ENCODE measurements at regions not wholly inside any gene's neighbourhood (a gene's known extent, or its start where the extent isn't known, plus 50 kb on each side); places are given as distances from the start of the nearest gene placed in this dataset.

- H3K9me1 ChIP-seq (ENCODE audit: control insufficient read depth, extremely low read depth, insufficient read depth, low read length), result no peaks in the 10 kb centered on the region
- DNase-seq (ENCODE audit: low read depth, low spot score), result no peak
- no peaks in the 10 kb centered on the region for H3K36me3 ChIP-seq (ENCODE audit: control insufficient read depth in 2 of 2, extremely low read depth in 1 of 2, insufficient read depth in 2 of 2, low read length in 2 of 2)
- H3K79me2 ChIP-seq (ENCODE audit: control insufficient read depth, insufficient read depth, low read length), result no peaks in the 10 kb centered on the region
- H3K4me3 ChIP-seq (ENCODE audit: control insufficient read depth in 2 of 3, extremely low read depth in 1 of 3, insufficient read depth in 2 of 3, low read depth in 1 of 3, low read length in 3 of 3), result no peak overlapping the region
- TF ChIP-seq CTCF (optimal IDR thresholded peaks at IDR 0.05 in 1 of 3, IDR thresholded peaks at IDR 0.05 in 1 of 3, conservative IDR thresholded peaks at IDR 0.05 in 1 of 3; ENCODE audit: extremely low read depth in 1 of 3, insufficient read depth in 2 of 3, low read length in 3 of 3), result no peak
- TF ChIP-seq EZH2 (IDR thresholded peaks at IDR 0.05; ENCODE audit: low read length), result no peak
- no peaks in the 10 kb centered on the region for H4K20me1 ChIP-seq (ENCODE audit: control insufficient read depth, extremely low read depth, insufficient read depth, low read length)
- FAIRE-seq, result no peak
- H3K27me3 ChIP-seq (ENCODE audit: control insufficient read depth, extremely low read depth, insufficient read depth, low read length), result no peaks in the 10 kb centered on the region
- dilution Hi-C loops (cut with MboI; ENCODE audit: extremely low pct_ligation_motif_present, low sequenced_read_pairs), result no loop called here
- H3K9me3 ChIP-seq (ENCODE audit: control insufficient read depth, low read depth, low read length), result no peaks in the 10 kb centered on the region
- H3K9ac ChIP-seq (ENCODE audit: control insufficient read depth, extremely low read depth, insufficient read depth, low read length), result no peak overlapping the region
- H3K27ac ChIP-seq (ENCODE audit: control insufficient read depth, insufficient read depth, low read length), result no peak overlapping the region
- no peak overlapping the region for H2AFZ ChIP-seq (ENCODE audit: control insufficient read depth, low read length)
- no peak overlapping the region for H3K4me2 ChIP-seq (ENCODE audit: control insufficient read depth, extremely low read depth, insufficient read depth, low read depth, low read length)
- H3K4me1 ChIP-seq (ENCODE audit: control insufficient read depth, extremely low read depth, insufficient read depth, low read length), result no peaks in the 10 kb centered on the region
Measured at GRCh38 chr3:105166893-105167292, 199.8 kb upstream of the ALCAM start.

DNA sequence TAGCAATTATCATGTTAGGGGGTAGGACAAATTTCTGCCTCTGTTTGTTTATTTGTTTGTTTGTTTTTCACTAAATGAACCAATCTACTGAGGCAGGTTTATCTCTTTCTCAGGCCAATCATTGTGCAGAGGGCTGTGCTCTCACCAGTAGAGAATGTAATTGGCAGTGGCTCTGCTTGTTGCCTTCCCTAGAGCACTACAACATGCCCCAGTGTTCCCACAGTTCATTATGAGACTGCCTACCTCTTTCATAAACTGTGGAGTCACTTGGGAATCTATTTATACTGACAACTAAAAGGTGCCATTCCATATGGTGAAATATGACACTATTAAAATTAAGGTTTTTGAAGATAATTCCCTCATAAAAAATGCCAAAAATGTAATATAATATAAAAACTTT lies 196.3 kb upstream of the ALCAM start:
- FAIRE-seq (no peak), DNase-seq (ENCODE audit: low read depth, low spot score) (no peak)
- Histone ChIP-seq H3K4me2 (ENCODE audit: control insufficient read depth, extremely low read depth, insufficient read depth, low read depth, low read length) (no peak overlapping the region), H3K4me3 (ENCODE audit: control insufficient read depth in 2 of 3, extremely low read depth in 1 of 3, insufficient read depth in 2 of 3, low read depth in 1 of 3, low read length in 3 of 3) (no peak overlapping the region), H3K27ac (ENCODE audit: control insufficient read depth, insufficient read depth, low read length) (no peak overlapping the region), H2AFZ (ENCODE audit: control insufficient read depth, low read length) (no peak overlapping the region), H4K20me1 (ENCODE audit: control insufficient read depth, extremely low read depth, insufficient read depth, low read length) (no peaks in the 10 kb centered on the region), H3K79me2 (ENCODE audit: control insufficient read depth, insufficient read depth, low read length) (no peaks in the 10 kb centered on the region), H3K27me3 (ENCODE audit: control insufficient read depth, extremely low read depth, insufficient read depth, low read length) (no peaks in the 10 kb centered on the region), H3K9ac (ENCODE audit: control insufficient read depth, extremely low read depth, insufficient read depth, low read length) (no peak overlapping the region), H3K36me3 (ENCODE audit: control insufficient read depth in 2 of 2, extremely low read depth in 1 of 2, insufficient read depth in 2 of 2, low read length in 2 of 2) (no peaks in the 10 kb centered on the region), H3K4me1 (ENCODE audit: control insufficient read depth, extremely low read depth, insufficient read depth, low read length) (no peaks in the 10 kb centered on the region), H3K9me3 (ENCODE audit: control insufficient read depth, low read depth, low read length) (no peaks in the 10 kb centered on the region), H3K9me1 (ENCODE audit: control insufficient read depth, extremely low read depth, insufficient read depth, low read length) (no peaks in the 10 kb centered on the region)
- TF ChIP-seq CTCF (optimal IDR thresholded peaks at IDR 0.05 in 1 of 3, IDR thresholded peaks at IDR 0.05 in 1 of 3, conservative IDR thresholded peaks at IDR 0.05 in 1 of 3; ENCODE audit: extremely low read depth in 1 of 3, insufficient read depth in 2 of 3, low read length in 3 of 3), result no peak
- no peak for TF ChIP-seq EZH2 (IDR thresholded peaks at IDR 0.05; ENCODE audit: low read length)
- dilution Hi-C loops (cut with MboI; ENCODE audit: extremely low pct_ligation_motif_present, low sequenced_read_pairs), result no loop called here
